ENCODE measurements at regions not wholly inside any gene's neighbourhood (a gene's known extent, or its start where the extent isn't known, plus 50 kb on each side); places are given as distances from the start of the nearest gene placed in this dataset.
A peak's percentile ranks its signal among the peaks of the same experiment; 100 is the strongest.

- peaks cover 5 to 48% (median 30%) of the 10 kb centered on the region in 5 experiments for H3K9me3 ChIP-seq (ENCODE audit: control extremely low read depth in 1 of 5, control insufficient read depth in 4 of 5, insufficient read depth in 2 of 5, low read depth in 1 of 5, low read length in 4 of 5)
- 100% methylated on average over 1 of the region's 1 CpG for WGBS (ENCODE audit: insufficient coverage)
- POLR2A ChIA-PET: no interaction called here
Observed at GRCh38 chr3:176513604-176514003, 683.7 kb downstream of the TBL1XR1 start.

GRCh38 chr3:176512037-176512436, 685.2 kb downstream of the TBL1XR1 start:
- H3K36me3 ChIP-seq (ENCODE audit: control insufficient read depth in 4 of 4, insufficient read depth in 4 of 4, low read length in 3 of 4): no peaks in the 10 kb centered on the region
- H3K27ac ChIP-seq (ENCODE audit: insufficient read depth in 1 of 2, low read depth in 1 of 2, low read length in 2 of 2, poor library complexity in 1 of 2, severe bottlenecking in 2 of 2): no peak overlapping the region
- no peak overlapping the region for H3K4me3 ChIP-seq (ENCODE audit: control insufficient read depth in 1 of 7, extremely low read depth in 1 of 7, insufficient read depth in 4 of 7, low read depth in 2 of 7, low read length in 6 of 7)
- CTCF ChIA-PET: no interaction called here
- POLR2A ChIA-PET: no interaction called here
- WGBS (ENCODE audit: insufficient coverage): 91% methylated on average over 1 of the region's 1 CpG
- DNase-seq: no peak
- H3K9me3 ChIP-seq (ENCODE audit: control extremely low read depth in 1 of 5, control insufficient read depth in 4 of 5, insufficient read depth in 2 of 5, low read depth in 1 of 5, low read length in 4 of 5): peaks cover 5 to 48% (median 29%) of the 10 kb centered on the region in 5 experiments
- no peaks in the 10 kb centered on the region for H3K4me1 ChIP-seq (ENCODE audit: control extremely low read depth in 1 of 4, control insufficient read depth in 4 of 4, insufficient read depth in 4 of 4, low read length in 3 of 4)
- H3K27me3 ChIP-seq (replicated peaks in 2 of 5; ENCODE audit: control insufficient read depth in 4 of 5, insufficient read depth in 5 of 5, low read length in 4 of 5): no peaks in the 10 kb centered on the region

More at GRCh38 chr3:176513604-176514003, 683.7 kb downstream of the TBL1XR1 start:
- H3K4me1 ChIP-seq (ENCODE audit: control extremely low read depth in 1 of 4, control insufficient read depth in 4 of 4, insufficient read depth in 4 of 4, low read length in 3 of 4): no peaks in the 10 kb centered on the region
- DNase-seq: peak in 2 of 3 donors; percentile 27 to 43
- no peak overlapping the region for H3K27ac ChIP-seq (ENCODE audit: insufficient read depth in 1 of 2, low read depth in 1 of 2, low read length in 2 of 2, poor library complexity in 1 of 2, severe bottlenecking in 2 of 2)
- no peaks in the 10 kb centered on the region for H3K27me3 ChIP-seq (replicated peaks in 2 of 5; ENCODE audit: control insufficient read depth in 4 of 5, insufficient read depth in 5 of 5, low read length in 4 of 5)
- H3K4me3 ChIP-seq (ENCODE audit: control insufficient read depth in 1 of 7, extremely low read depth in 1 of 7, insufficient read depth in 4 of 7, low read depth in 2 of 7, low read length in 6 of 7): no peak overlapping the region
- CTCF ChIA-PET: no interaction called here
- no peaks in the 10 kb centered on the region for H3K36me3 ChIP-seq (ENCODE audit: control insufficient read depth in 4 of 4, insufficient read depth in 4 of 4, low read length in 3 of 4)

DNA sequence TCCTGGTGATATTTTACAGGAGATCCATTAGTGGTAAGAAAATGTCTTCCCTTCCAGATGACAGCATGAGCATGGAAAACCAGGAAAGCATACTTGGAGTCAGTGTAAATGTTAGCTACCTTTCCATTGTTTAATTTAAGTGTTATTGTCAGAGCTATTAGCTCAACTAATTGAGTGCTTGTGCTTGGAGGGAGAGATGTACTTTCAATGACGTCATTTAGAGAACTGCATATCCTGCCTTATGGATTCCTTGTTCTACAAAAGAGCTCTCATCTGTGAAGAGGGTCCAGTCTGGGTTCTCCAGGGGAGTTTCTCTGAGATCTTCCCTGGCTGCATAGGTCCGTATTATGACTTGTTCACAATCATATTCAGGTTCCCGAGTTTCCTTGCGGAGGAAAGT, 687.2 kb downstream of the TBL1XR1 start:
- DNase-seq: no peak
- 100% methylated on average over 3 of the region's 4 CpGs for WGBS (ENCODE audit: insufficient coverage)
- Histone ChIP-seq H3K27ac (ENCODE audit: insufficient read depth in 1 of 2, low read depth in 1 of 2, low read length in 2 of 2, poor library complexity in 1 of 2, severe bottlenecking in 2 of 2) (no peak overlapping the region), H3K4me3 (ENCODE audit: control insufficient read depth in 1 of 7, extremely low read depth in 1 of 7, insufficient read depth in 4 of 7, low read depth in 2 of 7, low read length in 6 of 7) (no peak overlapping the region), H3K9me3 (ENCODE audit: control extremely low read depth in 1 of 5, control insufficient read depth in 4 of 5, insufficient read depth in 2 of 5, low read depth in 1 of 5, low read length in 4 of 5) (peaks cover 5 to 41% (median 26%) of the 10 kb centered on the region in 5 experiments), H3K4me1 (ENCODE audit: control extremely low read depth in 1 of 4, control insufficient read depth in 4 of 4, insufficient read depth in 4 of 4, low read length in 3 of 4) (no peaks in the 10 kb centered on the region), H3K27me3 (replicated peaks in 2 of 5; ENCODE audit: control insufficient read depth in 4 of 5, insufficient read depth in 5 of 5, low read length in 4 of 5) (no peaks in the 10 kb centered on the region), H3K36me3 (ENCODE audit: control insufficient read depth in 4 of 4, insufficient read depth in 4 of 4, low read length in 3 of 4) (no peaks in the 10 kb centered on the region)
- ChIA-PET CTCF (no interaction called here), POLR2A (no interaction called here)

DNA sequence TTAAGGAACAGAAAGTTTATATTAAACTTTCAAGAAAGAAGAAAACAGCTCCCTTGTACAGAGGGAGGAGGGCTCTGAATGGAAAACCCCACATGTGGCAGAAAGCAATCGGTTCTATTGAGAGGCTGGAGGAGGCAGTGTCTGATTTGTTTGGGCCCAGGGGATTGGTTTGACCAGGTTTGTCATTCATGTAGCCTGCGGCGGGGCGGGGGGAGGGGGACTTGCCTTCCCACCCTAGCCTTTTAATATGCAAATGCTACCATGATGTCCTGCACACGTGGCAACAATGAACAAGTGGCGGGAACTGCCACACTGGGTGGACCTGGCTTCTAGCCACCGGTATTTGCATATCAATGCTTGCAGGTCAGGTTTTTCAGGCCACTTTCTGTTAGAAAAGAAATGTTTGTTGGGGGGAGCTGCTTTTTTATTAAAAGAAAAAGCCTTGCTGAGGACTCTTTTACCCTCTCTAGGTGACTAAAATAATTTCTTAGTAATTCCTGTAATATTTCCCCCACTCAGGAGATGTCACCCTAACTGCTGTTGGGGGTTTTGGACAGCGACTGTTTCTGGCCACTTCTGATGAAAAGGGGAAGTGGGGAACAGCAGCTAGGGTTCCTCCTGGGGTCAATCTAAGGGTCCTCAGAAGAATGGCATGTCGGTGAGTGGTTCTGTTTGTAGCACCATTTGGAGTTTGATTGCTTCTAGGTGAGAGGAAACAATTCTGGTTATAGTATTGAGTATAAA, 691.2 kb downstream of the TBL1XR1 start:
- 82% methylated on average over 8 of the region's 9 CpGs for WGBS (ENCODE audit: insufficient coverage)
- CTCF ChIA-PET: interaction anchor here (0.5 kb wide), 1 partner anchor 307 kb away, joined by 3 read pairs; no protein-coding TSS in a partner anchor
- POLR2A ChIA-PET: no interaction called here
- DNase-seq: no peak
- peaks cover 0 to 7% (median 1%) of the 10 kb centered on the region in 5 experiments for H3K9me3 ChIP-seq (ENCODE audit: control extremely low read depth in 1 of 5, control insufficient read depth in 4 of 5, insufficient read depth in 2 of 5, low read depth in 1 of 5, low read length in 4 of 5)
- H3K36me3 ChIP-seq (ENCODE audit: control insufficient read depth in 4 of 4, insufficient read depth in 4 of 4, low read length in 3 of 4): no peaks in the 10 kb centered on the region
- no peak overlapping the region for H3K27ac ChIP-seq (ENCODE audit: insufficient read depth in 1 of 2, low read depth in 1 of 2, low read length in 2 of 2, poor library complexity in 1 of 2, severe bottlenecking in 2 of 2)
- H3K4me1 ChIP-seq (ENCODE audit: control extremely low read depth in 1 of 4, control insufficient read depth in 4 of 4, insufficient read depth in 4 of 4, low read length in 3 of 4): no peaks in the 10 kb centered on the region
- no peaks in the 10 kb centered on the region for H3K27me3 ChIP-seq (replicated peaks in 2 of 5; ENCODE audit: control insufficient read depth in 4 of 5, insufficient read depth in 5 of 5, low read length in 4 of 5)
- H3K4me3 ChIP-seq (ENCODE audit: control insufficient read depth in 1 of 7, extremely low read depth in 1 of 7, insufficient read depth in 4 of 7, low read depth in 2 of 7, low read length in 6 of 7): no peak overlapping the region

DNA sequence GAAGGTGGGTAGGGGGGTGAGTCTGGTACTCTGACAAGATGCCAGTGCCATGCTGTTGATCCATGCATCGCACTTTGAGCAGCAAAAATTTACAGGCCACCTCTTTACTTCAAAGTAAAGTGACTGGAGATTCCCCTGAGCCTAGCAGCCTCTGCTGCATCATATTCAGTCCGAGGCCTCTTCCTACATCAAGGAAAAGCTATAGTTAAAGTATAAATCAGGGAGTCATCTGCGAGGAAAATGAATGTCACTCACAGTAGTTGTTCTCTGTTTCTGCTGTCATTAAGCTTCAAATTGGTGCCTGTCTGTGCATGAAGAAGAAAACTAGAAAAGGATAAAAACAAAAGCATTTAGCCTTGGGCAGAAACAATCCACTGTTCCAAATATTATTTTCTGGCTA, 706.2 kb downstream of the TBL1XR1 start:
- ChIA-PET POLR2A (no interaction called here), CTCF (no interaction called here)
- Histone ChIP-seq H3K4me1 (ENCODE audit: control extremely low read depth in 1 of 4, control insufficient read depth in 4 of 4, insufficient read depth in 4 of 4, low read length in 3 of 4) (no peaks in the 10 kb centered on the region), H3K4me3 (ENCODE audit: control insufficient read depth in 1 of 7, extremely low read depth in 1 of 7, insufficient read depth in 4 of 7, low read depth in 2 of 7, low read length in 6 of 7) (no peak overlapping the region), H3K27me3 (replicated peaks in 2 of 5; ENCODE audit: control insufficient read depth in 4 of 5, insufficient read depth in 5 of 5, low read length in 4 of 5) (no peaks in the 10 kb centered on the region), H3K27ac (ENCODE audit: insufficient read depth in 1 of 2, low read depth in 1 of 2, low read length in 2 of 2, poor library complexity in 1 of 2, severe bottlenecking in 2 of 2) (no peak overlapping the region), H3K36me3 (ENCODE audit: control insufficient read depth in 4 of 4, insufficient read depth in 4 of 4, low read length in 3 of 4) (no peaks in the 10 kb centered on the region), H3K9me3 (ENCODE audit: control extremely low read depth in 1 of 5, control insufficient read depth in 4 of 5, insufficient read depth in 2 of 5, low read depth in 1 of 5, low read length in 4 of 5) (no peaks in the 10 kb centered on the region)
- DNase-seq: no peak
- 100% methylated on average over 2 of the region's 3 CpGs for WGBS (ENCODE audit: insufficient coverage)

GRCh38 chr3:176490357-176490756, 706.9 kb downstream of the TBL1XR1 start:
- Histone ChIP-seq H3K27me3 (replicated peaks in 2 of 5; ENCODE audit: control insufficient read depth in 4 of 5, insufficient read depth in 5 of 5, low read length in 4 of 5) (no peaks in the 10 kb centered on the region), H3K4me3 (ENCODE audit: control insufficient read depth in 1 of 7, extremely low read depth in 1 of 7, insufficient read depth in 4 of 7, low read depth in 2 of 7, low read length in 6 of 7) (no peak overlapping the region), H3K9me3 (ENCODE audit: control extremely low read depth in 1 of 5, control insufficient read depth in 4 of 5, insufficient read depth in 2 of 5, low read depth in 1 of 5, low read length in 4 of 5) (peaks cover 0 to 1% (median 0%) of the 10 kb centered on the region in 5 experiments), H3K27ac (ENCODE audit: insufficient read depth in 1 of 2, low read depth in 1 of 2, low read length in 2 of 2, poor library complexity in 1 of 2, severe bottlenecking in 2 of 2) (no peak overlapping the region), H3K4me1 (ENCODE audit: control extremely low read depth in 1 of 4, control insufficient read depth in 4 of 4, insufficient read depth in 4 of 4, low read length in 3 of 4) (no peaks in the 10 kb centered on the region), H3K36me3 (ENCODE audit: control insufficient read depth in 4 of 4, insufficient read depth in 4 of 4, low read length in 3 of 4) (no peaks in the 10 kb centered on the region)
- POLR2A ChIA-PET: no interaction called here
- CTCF ChIA-PET: no interaction called here
- WGBS (ENCODE audit: insufficient coverage): 88% methylated on average over 1 of the region's 2 CpGs
- no peak for DNase-seq

DNA sequence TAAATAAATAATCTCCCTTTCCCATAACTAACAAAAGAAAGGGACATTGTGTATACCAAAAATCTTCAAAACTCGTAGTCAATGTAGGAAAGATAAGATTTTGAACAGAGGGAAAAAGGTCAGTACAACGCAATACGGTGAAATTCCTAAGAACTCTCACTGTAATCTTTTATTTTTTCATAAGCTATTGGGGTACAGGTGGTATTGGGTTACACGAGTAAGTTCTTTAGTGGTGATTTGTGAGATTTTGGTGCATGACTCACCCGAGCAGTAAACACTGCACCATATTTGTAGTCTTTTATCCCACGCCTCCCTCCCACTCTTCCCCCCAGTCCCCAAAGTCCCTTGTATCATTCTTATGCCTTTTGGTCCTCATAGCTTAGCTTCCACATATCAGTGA, 718.0 kb downstream of the TBL1XR1 start:
- Histone ChIP-seq H3K27ac (ENCODE audit: insufficient read depth in 1 of 2, low read depth in 1 of 2, low read length in 2 of 2, poor library complexity in 1 of 2, severe bottlenecking in 2 of 2) (no peak overlapping the region), H3K4me3 (ENCODE audit: control insufficient read depth in 1 of 7, extremely low read depth in 1 of 7, insufficient read depth in 4 of 7, low read depth in 2 of 7, low read length in 6 of 7) (no peak overlapping the region), H3K9me3 (ENCODE audit: control extremely low read depth in 1 of 5, control insufficient read depth in 4 of 5, insufficient read depth in 2 of 5, low read depth in 1 of 5, low read length in 4 of 5) (peaks cover 0 to 3% (median 0%) of the 10 kb centered on the region in 5 experiments), H3K36me3 (ENCODE audit: control insufficient read depth in 4 of 4, insufficient read depth in 4 of 4, low read length in 3 of 4) (no peaks in the 10 kb centered on the region), H3K27me3 (replicated peaks in 2 of 5; ENCODE audit: control insufficient read depth in 4 of 5, insufficient read depth in 5 of 5, low read length in 4 of 5) (no peaks in the 10 kb centered on the region), H3K4me1 (ENCODE audit: control extremely low read depth in 1 of 4, control insufficient read depth in 4 of 4, insufficient read depth in 4 of 4, low read length in 3 of 4) (no peaks in the 10 kb centered on the region)
- DNase-seq: no peak
- WGBS (ENCODE audit: insufficient coverage): 93% methylated on average over 3 of the region's 6 CpGs
- CTCF ChIA-PET: no interaction called here
- POLR2A ChIA-PET: no interaction called here
